HAP-1 (cell line): ENCODE measurements at regions not wholly inside any gene's neighbourhood (a gene's known extent, or its start where the extent isn't known, plus 50 kb on each side); places are given as distances from the start of the nearest gene placed in this dataset.

Experiments
- DNase-seq, 2 experiments: peaks; one replicate each; pipeline ENCODE4 v3.0.0-alpha.2; 2016 to 2020; ENCODE audit warnings: low spot score in 2 of 2
- H3K27me3 ChIP-seq: fragments of 250-450 bp; sonication (Bioruptor Pico); 2 replicates; pipeline ENCODE4 v1.5.1; 2020; ENCODE audit warnings: low read depth, mild to moderate bottlenecking, moderate library complexity
- H3K36me3 ChIP-seq: fragments of 250-450 bp; sonication (Bioruptor Pico); replicated peaks from 2 replicates; pipeline ENCODE4 v1.5.1; 2020; ENCODE audit warnings: mild to moderate bottlenecking
- H3K4me1 ChIP-seq: fragments of 250-450 bp; sonication (Bioruptor Pico); 2 replicates; pipeline ENCODE4 v1.5.1; 2020; ENCODE audit warnings: mild to moderate bottlenecking
- H3K4me3 ChIP-seq: fragments of 250-450 bp; sonication (Bioruptor Pico); 2 replicates; pipeline ENCODE4 v1.5.1; 2020; ENCODE audit warnings: mild to moderate bottlenecking, moderate library complexity
- H3K9me3 ChIP-seq: fragments of 250-450 bp; sonication (Bioruptor Pico); 2 replicates; pipeline ENCODE4 v1.5.1; 2020; ENCODE audit warnings: mild to moderate bottlenecking, moderate library complexity
- in situ Hi-C: fragments of 300-500 bp; cut with MboI; formaldehyde crosslinking; loops from 3 replicates; pipeline ENCODE4 v1.14.3; 2020; ENCODE audit warnings: low sequenced_read_pairs, inconsistent platforms, mixed read lengths

DNA sequence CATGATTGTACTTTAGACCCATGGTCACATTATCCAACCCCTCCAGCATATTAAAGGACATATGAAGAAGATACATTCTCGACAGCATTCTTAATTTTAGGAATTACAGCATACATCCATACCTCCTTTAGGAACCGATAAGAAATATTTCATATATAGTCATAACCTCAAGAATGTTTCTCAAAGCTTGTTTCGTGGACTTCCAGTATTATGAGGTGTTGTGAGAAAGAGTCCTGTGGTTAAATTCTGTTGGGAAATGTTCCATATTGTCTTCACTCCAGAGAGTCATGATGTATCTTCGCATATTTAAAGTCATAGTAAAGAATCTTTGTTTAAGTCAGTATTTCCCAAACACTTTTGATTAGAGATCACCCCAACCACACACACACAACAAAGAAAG is 321.0 kb upstream of the SNX7 start:
- H3K36me3 ChIP-seq = no peaks in the 10 kb centered on the region
- H3K4me3 ChIP-seq = no peak overlapping the region
- H3K4me1 ChIP-seq = no peaks in the 10 kb centered on the region
- H3K9me3 ChIP-seq = no peaks in the 10 kb centered on the region
- no peak for DNase-seq
- in situ Hi-C loops = no loop called here
- H3K27me3 ChIP-seq = no peaks in the 10 kb centered on the region

DNA sequence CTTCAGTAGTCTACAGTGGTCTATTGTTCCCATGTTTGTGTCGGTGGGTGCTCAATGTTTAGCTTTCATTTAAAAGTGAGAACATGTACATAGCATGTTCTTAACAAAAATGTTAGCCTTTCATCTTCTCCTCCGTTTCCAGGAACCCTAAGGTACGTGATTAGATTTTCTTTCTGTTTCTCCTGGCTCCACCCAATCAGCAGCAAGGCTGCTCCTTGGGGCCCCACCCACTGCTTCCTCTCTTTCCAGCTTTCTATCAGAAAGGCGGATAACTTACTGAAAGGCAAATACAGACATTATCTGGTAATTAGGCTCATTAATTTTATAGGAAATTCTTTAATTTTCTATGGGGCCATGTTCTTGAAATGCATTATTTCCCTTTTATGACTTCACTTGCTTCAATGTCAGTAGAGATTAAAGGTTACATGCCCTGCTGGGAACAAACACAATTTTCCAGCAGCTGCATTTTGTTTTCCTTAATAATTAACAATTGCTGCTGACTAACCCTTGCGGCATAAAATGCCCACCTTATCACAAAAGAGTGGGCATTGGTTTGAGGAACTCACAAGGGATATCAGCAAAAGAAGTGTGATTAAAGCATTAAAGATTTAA is 324.9 kb upstream of the SNX7 start:
- no peak for DNase-seq
- in situ Hi-C loops = no loop called here

DNA sequence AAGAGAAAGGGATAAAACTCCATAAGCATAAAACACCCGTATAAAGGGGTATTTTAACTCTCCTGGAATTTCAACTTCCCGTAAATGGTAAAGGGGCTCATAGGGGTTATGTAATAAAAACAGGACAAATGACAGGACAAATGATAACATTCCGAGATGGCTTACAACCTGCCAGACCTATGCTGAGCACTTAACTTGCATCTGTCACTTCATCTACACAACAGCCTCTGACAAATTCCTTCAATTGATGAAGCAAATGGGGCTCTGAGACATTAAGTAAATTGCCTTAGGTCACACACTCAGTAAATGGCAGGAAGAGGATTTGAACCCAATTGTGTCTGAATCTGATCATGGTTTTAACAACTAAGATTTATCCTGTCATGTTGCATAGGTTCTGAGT is 327.6 kb upstream of the SNX7 start:
- no peaks in the 10 kb centered on the region for H3K36me3 ChIP-seq
- DNase-seq = no peak
- H3K4me3 ChIP-seq = no peak overlapping the region
- in situ Hi-C loops = no loop called here
- no peaks in the 10 kb centered on the region for H3K4me1 ChIP-seq
- H3K9me3 ChIP-seq = no peaks in the 10 kb centered on the region
- no peaks in the 10 kb centered on the region for H3K27me3 ChIP-seq

More for the DNA sequence above, 324.9 kb upstream of the SNX7 start:
- H3K36me3 ChIP-seq = no peaks in the 10 kb centered on the region
- no peak overlapping the region for H3K4me3 ChIP-seq
- no peaks in the 10 kb centered on the region for H3K27me3 ChIP-seq
- H3K4me1 ChIP-seq = no peaks in the 10 kb centered on the region
- H3K9me3 ChIP-seq = no peaks in the 10 kb centered on the region

DNA sequence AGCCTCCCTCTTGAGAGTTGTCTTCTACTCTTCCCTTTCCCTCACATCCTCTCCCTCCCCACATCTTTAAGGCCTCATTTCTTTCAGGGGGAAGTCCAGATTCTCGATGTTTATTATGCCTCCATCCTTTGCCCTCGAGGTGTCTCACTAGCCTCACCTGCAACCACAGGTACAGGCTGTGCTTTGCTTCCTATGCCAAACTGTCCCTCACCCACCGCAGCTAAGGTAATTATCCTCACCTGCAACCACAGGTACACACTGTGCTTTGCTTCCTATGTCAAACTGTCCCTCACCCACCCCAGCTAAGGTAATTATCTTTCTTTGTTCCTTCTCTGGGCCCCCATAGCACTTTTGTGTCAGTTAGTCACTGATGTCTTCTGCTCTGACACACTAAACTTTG is 328.1 kb upstream of the SNX7 start:
- Histone ChIP-seq H3K4me1 (no peaks in the 10 kb centered on the region), H3K36me3 (no peaks in the 10 kb centered on the region), H3K9me3 (no peaks in the 10 kb centered on the region), H3K4me3 (no peak overlapping the region), H3K27me3 (no peaks in the 10 kb centered on the region)
- no peak for DNase-seq
- in situ Hi-C loops = no loop called here

DNA sequence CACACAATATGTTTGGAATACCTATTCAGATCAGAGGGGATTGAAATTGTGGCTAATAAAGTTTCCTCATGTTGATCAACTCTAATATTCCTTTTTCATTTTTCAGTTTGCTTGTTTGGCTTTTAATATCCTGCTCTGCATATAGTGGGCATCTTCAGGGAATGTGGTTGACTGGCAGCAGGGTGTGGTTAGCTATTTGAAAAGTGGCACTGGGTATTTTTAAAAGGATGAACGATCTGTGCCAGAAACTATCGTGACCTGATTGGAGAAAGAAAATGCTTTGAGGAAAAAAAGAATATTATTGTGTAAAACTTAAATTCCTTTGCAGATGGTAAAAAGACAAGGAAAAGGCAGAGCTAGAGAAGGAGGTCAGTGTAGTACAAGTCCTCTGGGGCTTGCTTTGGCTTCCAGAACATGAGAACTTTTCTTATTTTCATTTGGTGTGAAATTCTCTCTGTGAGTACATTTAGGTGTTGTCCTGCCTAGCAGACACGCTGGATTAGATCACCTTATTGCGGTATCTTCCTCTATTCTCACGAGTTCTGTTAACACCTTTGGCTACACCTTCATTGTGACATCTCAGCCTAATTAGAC is 329.7 kb upstream of the SNX7 start:
- Histone ChIP-seq H3K4me3 (no peak overlapping the region), H3K4me1 (no peaks in the 10 kb centered on the region)
- no peak for DNase-seq

DNA sequence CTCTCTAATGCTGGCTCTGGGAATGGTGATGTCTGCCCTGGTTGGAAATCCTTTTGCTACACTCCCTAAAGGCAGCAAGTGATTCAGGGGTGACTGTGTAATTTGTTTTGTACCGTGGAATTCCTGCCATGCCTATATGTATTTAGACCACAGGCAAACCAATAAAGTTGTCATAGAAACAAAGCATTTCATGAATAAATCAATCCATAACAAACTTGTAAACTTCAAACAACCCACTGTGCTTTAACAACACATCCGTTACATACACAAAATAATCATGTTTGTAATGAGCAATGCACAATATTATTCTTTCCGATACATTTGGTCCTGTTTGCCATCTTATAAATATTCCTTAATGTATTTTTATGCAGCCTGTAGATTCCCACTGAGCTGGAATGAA is 330.3 kb upstream of the SNX7 start:
- DNase-seq = no peak
- H3K4me1 ChIP-seq = no peaks in the 10 kb centered on the region

More for the DNA sequence above, 329.7 kb upstream of the SNX7 start:
- no peaks in the 10 kb centered on the region for H3K36me3 ChIP-seq
- H3K9me3 ChIP-seq = no peaks in the 10 kb centered on the region
- in situ Hi-C loops = no loop called here
- no peaks in the 10 kb centered on the region for H3K27me3 ChIP-seq

DNA sequence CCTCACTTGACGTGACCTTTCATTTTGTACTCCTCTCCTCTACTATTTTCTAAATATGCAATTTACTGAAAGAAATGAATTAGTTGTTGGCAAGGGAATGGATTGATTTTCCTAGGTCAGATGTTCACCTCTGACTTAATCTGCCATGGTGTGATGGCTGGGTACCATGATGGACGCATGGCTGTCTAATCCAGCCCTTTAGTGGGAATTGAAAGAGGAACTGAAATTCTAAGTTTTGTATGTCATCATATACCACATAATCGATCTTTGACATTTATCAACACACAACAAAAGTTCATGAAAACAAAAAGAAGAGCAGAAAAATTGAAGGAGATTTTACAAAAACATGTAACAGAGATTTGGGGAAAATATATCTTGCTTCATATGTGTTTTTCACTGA is 331.3 kb upstream of the SNX7 start:
- peaks cover 2% of the 10 kb centered on the region; the same call in 1 of the 2 replicates for H3K27me3 ChIP-seq
- H3K36me3 ChIP-seq = no peaks in the 10 kb centered on the region
- no peak overlapping the region for H3K4me3 ChIP-seq
- no peaks in the 10 kb centered on the region for H3K4me1 ChIP-seq
- H3K9me3 ChIP-seq = no peaks in the 10 kb centered on the region
- no peak for DNase-seq
- in situ Hi-C loops = no loop called here

More for the DNA sequence above, 330.3 kb upstream of the SNX7 start:
- Histone ChIP-seq H3K4me3 (no peak overlapping the region), H3K9me3 (no peaks in the 10 kb centered on the region), H3K27me3 (no peaks in the 10 kb centered on the region), H3K36me3 (no peaks in the 10 kb centered on the region)
- in situ Hi-C loops = no loop called here

DNA sequence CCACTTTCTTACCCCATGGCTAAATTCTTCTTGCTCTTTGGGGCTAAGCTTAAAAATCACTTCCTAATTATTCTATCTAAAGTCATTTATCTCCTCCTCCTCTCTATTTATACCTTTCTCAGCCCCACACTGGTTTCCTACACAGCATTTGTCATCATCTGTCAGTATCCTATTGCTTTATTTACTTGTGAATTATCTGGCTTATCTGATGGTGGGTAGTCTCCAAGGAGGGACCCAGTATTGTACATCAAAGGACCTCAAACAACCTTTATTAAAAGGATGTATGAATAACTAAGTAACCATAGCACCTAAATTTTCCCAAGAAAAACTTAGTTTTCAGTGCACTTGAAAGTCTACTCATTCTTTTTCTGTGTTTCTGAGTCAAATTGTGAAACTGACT is 332.7 kb upstream of the SNX7 start:
- Histone ChIP-seq H3K4me3 (no peak overlapping the region), H3K36me3 (no peaks in the 10 kb centered on the region), H3K9me3 (no peaks in the 10 kb centered on the region), H3K4me1 (no peaks in the 10 kb centered on the region), H3K27me3 (peaks cover 4% of the 10 kb centered on the region; the same call in 1 of the 2 replicates)
- DNase-seq = no peak
- in situ Hi-C loops = no loop called here

DNA sequence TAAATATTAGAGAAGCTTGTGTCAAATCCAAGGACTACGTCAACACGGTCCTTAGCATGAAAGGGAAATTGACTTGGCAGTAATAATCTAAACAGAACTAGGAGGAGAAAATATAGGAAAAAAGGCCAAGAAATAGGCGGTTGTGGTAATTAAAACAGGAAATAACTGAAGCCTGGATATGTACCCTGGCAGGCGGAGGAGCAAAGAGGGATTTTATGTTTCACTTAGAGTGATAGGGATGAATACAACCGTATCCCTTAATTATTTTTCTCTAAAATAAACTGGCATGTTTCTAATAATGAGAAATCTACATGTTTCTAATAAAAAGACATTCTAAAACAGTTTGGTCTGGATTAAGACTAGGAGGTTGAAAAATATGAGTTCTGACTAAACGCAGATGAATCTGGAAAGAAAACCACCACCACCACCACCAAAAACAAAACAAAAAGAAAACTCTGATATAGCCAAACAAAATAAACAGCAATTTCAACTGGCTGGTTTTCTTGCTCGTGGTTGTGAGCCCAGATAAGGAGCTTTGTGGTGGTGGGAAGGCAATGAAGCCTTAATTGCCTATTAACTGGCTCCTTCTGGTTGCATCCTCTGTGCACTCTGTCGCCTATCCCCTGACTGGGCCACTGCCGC is 334.2 kb upstream of the SNX7 start:
- Histone ChIP-seq H3K27me3 (peaks cover 4% of the 10 kb centered on the region; the same call in 1 of the 2 replicates), H3K4me3 (no peak overlapping the region), H3K36me3 (no peaks in the 10 kb centered on the region), H3K9me3 (no peaks in the 10 kb centered on the region), H3K4me1 (no peaks in the 10 kb centered on the region)
- DNase-seq = no peak
- in situ Hi-C loops = no loop called here

DNA sequence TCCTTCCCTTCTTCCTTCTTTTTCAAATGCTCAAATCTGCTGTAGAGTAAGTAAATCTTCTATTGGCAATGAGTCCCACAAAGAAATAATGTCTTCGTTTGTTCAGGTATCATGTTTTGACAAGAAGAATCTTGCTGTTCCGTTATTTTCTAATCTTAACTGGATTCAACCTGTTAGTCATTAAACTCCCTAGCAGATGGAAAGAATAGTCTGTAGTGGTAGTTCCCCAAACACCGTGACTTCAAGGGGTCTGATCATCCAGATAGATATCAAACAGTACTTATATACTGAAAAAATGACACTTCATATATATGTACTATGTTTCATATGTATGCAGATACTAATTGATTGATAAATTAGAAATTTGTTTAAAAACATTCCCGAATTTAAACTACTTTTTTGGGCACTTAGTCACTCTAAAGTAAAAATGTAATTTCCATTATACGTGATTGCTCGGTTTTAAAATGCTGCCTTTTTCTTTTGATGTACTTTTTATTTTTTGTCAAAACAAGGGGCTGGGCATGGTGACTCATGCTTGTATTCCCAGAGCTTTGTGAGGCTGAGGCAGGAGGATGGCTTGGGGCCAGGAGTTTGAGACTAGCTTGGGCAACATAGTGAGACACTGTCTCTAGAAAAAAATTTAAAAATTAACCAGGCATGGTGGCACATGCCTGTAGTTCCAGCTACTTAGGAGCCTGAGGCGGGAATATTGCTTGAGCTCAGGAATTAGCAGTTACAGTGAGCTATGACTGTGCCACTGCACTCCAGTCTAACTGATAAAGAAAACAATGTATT is 335.7 kb upstream of the SNX7 start:
- Histone ChIP-seq H3K4me3 (no peak overlapping the region), H3K4me1 (no peaks in the 10 kb centered on the region), H3K36me3 (no peaks in the 10 kb centered on the region), H3K9me3 (no peaks in the 10 kb centered on the region), H3K27me3 (peaks cover 4% of the 10 kb centered on the region; the same call in 1 of the 2 replicates)
- in situ Hi-C loops = no loop called here
- DNase-seq = no peak

DNA sequence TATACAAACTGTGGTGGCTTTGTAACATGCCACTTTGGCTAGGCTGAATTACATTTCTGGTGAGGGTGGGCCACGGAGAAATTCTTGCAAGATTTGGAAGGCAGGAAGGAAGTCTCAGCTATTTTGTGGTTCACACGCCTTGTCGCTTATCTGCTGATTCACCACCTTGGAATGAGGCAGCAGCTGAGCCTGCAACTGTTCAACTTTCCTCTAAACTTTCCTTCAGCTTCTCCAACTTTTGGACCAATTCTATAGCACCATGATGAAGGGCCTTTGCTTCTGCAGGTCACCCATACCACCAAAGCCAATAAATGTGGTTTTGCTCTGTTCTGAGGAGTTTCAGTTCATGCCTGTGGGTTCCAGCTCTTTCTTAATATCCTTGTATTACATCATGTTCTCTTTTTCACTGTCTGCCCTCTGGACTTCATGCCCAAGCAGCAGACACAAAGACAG is 337.6 kb upstream of the SNX7 start:
- Histone ChIP-seq H3K36me3 (no peaks in the 10 kb centered on the region), H3K27me3 (peaks cover 4% of the 10 kb centered on the region; the same call in 1 of the 2 replicates), H3K4me3 (no peak overlapping the region), H3K4me1 (no peaks in the 10 kb centered on the region), H3K9me3 (no peaks in the 10 kb centered on the region)
- DNase-seq = no peak
- in situ Hi-C loops = no loop called here

DNA sequence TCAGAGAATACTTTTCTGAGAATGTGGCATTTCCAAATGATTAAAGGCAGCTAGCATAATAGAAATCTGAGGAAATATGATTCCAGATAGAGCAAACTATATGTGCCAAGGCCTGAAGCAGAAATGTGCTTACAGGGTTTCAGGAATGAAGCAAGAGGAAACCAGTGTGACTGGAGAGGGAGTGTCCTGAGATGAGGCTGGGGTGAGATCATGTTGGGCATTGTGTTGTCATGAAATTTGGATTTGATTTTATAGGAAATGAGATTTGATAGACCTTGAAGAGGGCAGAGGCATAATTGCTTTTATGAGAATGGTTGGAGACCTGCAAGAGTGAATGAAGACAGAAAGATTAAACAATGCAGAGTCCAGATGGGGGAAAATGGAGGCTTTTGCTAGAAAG is 338.1 kb upstream of the SNX7 start:
- H3K9me3 ChIP-seq = no peaks in the 10 kb centered on the region
- H3K27me3 ChIP-seq = peaks cover 4% of the 10 kb centered on the region; the same call in 1 of the 2 replicates
- in situ Hi-C loops = no loop called here
- no peak overlapping the region for H3K4me3 ChIP-seq
- no peaks in the 10 kb centered on the region for H3K36me3 ChIP-seq
- H3K4me1 ChIP-seq = no peaks in the 10 kb centered on the region
- no peak for DNase-seq

DNA sequence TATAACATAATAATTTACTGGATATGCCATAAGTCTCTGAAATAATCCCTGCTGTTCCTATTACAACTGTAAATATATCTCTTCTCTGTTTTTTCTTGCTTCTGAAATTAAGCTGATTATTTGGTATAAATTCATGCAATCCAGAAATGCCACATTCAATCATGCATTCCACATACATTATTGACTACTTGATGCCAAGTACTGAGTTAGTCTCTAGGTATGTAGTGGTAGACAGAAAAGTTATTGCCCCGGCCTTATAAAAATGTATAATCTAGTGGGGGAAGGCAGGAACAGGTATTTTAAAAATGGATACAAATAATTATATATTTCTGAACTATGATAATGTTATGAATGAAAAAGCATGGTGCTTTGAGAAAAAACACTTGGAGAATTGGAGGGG is 338.6 kb upstream of the SNX7 start:
- H3K27me3 ChIP-seq = peaks cover 4% of the 10 kb centered on the region; the same call in 1 of the 2 replicates
- no peak overlapping the region for H3K4me3 ChIP-seq
- DNase-seq = no peak
- H3K4me1 ChIP-seq = no peaks in the 10 kb centered on the region
- H3K9me3 ChIP-seq = no peaks in the 10 kb centered on the region
- H3K36me3 ChIP-seq = no peaks in the 10 kb centered on the region
- in situ Hi-C loops = no loop called here

DNA sequence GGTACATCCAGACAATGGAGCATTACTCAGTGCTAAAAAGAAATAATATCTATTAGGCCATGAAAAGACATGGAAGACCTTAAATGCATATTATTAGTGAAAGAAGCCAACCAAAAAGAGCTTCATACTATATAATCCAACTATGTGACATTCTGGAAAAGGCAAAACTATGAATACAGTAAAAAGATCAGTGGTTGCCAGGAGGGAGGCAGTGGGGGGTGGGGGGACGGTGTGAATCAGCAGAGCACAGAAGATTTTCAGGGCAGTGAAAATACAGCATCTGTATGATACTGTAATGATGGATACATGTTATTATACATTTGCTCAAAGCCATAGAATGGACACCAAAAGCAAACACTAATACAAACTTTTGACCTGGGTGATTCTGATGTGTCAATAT is 339.4 kb upstream of the SNX7 start:
- in situ Hi-C loops = no loop called here
- no peaks in the 10 kb centered on the region for H3K4me1 ChIP-seq
- H3K9me3 ChIP-seq = no peaks in the 10 kb centered on the region
- H3K4me3 ChIP-seq = no peak overlapping the region
- no peak for DNase-seq
- peaks cover 4% of the 10 kb centered on the region; the same call in 1 of the 2 replicates for H3K27me3 ChIP-seq
- H3K36me3 ChIP-seq = no peaks in the 10 kb centered on the region
